ENCODE measurements at regions not wholly inside any gene's neighbourhood (a gene's known extent, or its start where the extent isn't known, plus 50 kb on each side); places are given as distances from the start of the nearest gene placed in this dataset.
"Not testable (repeated sequence)": the region's sequence is repeated elsewhere in the genome, so short reads cannot be mapped to it uniquely, and the experiment has no call there.

- TF ChIP-seq CTCF (IDR thresholded peaks at IDR 0.05; ENCODE audit: borderline replicate concordance) = no peak
- Histone ChIP-seq H3K27me3 (ENCODE audit: low read depth) (no peaks in the 10 kb centered on the region), H3K4me3 (no peak overlapping the region), H3K9me3 (replicated peaks) (peaks cover 15% of the 10 kb centered on the region), H3K36me3 (no peaks in the 10 kb centered on the region), H3K27ac (replicated peaks) (no peak overlapping the region), H3K4me1 (no peaks in the 10 kb centered on the region)
- intact Hi-C loops (cut with micrococcal nuclease) = no loop called here
- DNase-seq = no peak
These were observed 121.8 kb upstream of the ADAMTS3 start for GRCh38 chr4:72690771-72691170.

- no peaks in the 10 kb centered on the region for H3K27me3 ChIP-seq (ENCODE audit: low read depth)
- no peak overlapping the region for H3K27ac ChIP-seq (replicated peaks)
- H3K4me1 ChIP-seq = no peaks in the 10 kb centered on the region
- H3K36me3 ChIP-seq = no peaks in the 10 kb centered on the region
- H3K4me3 ChIP-seq = no peak overlapping the region
- peaks cover 21% of the 10 kb centered on the region for H3K9me3 ChIP-seq (replicated peaks)
- no peak for DNase-seq
- TF ChIP-seq CTCF (IDR thresholded peaks at IDR 0.05; ENCODE audit: borderline replicate concordance) = no peak
- intact Hi-C loops (cut with micrococcal nuclease) = no loop called here
These were observed 120.9 kb upstream of the ADAMTS3 start for GRCh38 chr4:72689923-72690322.

GRCh38 chr4:72686390-72686789 is 117.4 kb upstream of the ADAMTS3 start:
- H3K4me3 ChIP-seq; H3K27me3 ChIP-seq (ENCODE audit: low read depth); H3K4me1 ChIP-seq; intact Hi-C loops (cut with micrococcal nuclease); H3K27ac ChIP-seq (replicated peaks); H3K36me3 ChIP-seq; DNase-seq: not testable (repeated sequence)
- H3K9me3 ChIP-seq (replicated peaks) = peaks cover 40% of the 10 kb centered on the region

GRCh38 chr4:72679666-72680065 is 110.6 kb upstream of the ADAMTS3 start:
- peaks cover 28% of the 10 kb centered on the region for H3K9me3 ChIP-seq (replicated peaks)
- H3K4me1 ChIP-seq = no peaks in the 10 kb centered on the region
- no peak for DNase-seq
- peaks cover 9% of the 10 kb centered on the region for H3K27me3 ChIP-seq (ENCODE audit: low read depth)
- TF ChIP-seq CTCF (IDR thresholded peaks at IDR 0.05; ENCODE audit: borderline replicate concordance) = no peak
- intact Hi-C loops (cut with micrococcal nuclease) = no loop called here
- H3K36me3 ChIP-seq = no peaks in the 10 kb centered on the region
- H3K27ac ChIP-seq (replicated peaks) = no peak overlapping the region
- no peak overlapping the region for H3K4me3 ChIP-seq

- Histone ChIP-seq H3K36me3 (no peaks in the 10 kb centered on the region), H3K9me3 (replicated peaks) (peaks cover 11% of the 10 kb centered on the region), H3K4me1 (no peaks in the 10 kb centered on the region), H3K27ac (replicated peaks) (no peak overlapping the region), H3K4me3 (no peak overlapping the region), H3K27me3 (ENCODE audit: low read depth) (peaks cover 9% of the 10 kb centered on the region)
- DNase-seq = no peak
- no peak for TF ChIP-seq CTCF (IDR thresholded peaks at IDR 0.05; ENCODE audit: borderline replicate concordance)
- intact Hi-C loops (cut with micrococcal nuclease) = no loop called here
These were observed 108.9 kb upstream of the ADAMTS3 start for GRCh38 chr4:72677886-72678285.

- Histone ChIP-seq H3K4me3 (no peak overlapping the region), H3K4me1 (no peaks in the 10 kb centered on the region), H3K27ac (replicated peaks) (no peak overlapping the region), H3K9me3 (replicated peaks) (peaks cover 11% of the 10 kb centered on the region), H3K36me3 (no peaks in the 10 kb centered on the region), H3K27me3 (ENCODE audit: low read depth) (peaks cover 9% of the 10 kb centered on the region)
- DNase-seq = no peak
- intact Hi-C loops (cut with micrococcal nuclease) = no loop called here
- TF ChIP-seq CTCF (IDR thresholded peaks at IDR 0.05; ENCODE audit: borderline replicate concordance) = no peak
These were observed 108.2 kb upstream of the ADAMTS3 start for GRCh38 chr4:72677265-72677664.

All from left ventricle myocardium inferior (tissue), 1 donor.